ENCODE measurements at regions not wholly inside any gene's neighbourhood (a gene's known extent, or its start where the extent isn't known, plus 50 kb on each side); places are given as distances from the start of the nearest gene placed in this dataset.
A peak's percentile ranks its signal among the peaks of the same experiment; 100 is the strongest.

DNA sequence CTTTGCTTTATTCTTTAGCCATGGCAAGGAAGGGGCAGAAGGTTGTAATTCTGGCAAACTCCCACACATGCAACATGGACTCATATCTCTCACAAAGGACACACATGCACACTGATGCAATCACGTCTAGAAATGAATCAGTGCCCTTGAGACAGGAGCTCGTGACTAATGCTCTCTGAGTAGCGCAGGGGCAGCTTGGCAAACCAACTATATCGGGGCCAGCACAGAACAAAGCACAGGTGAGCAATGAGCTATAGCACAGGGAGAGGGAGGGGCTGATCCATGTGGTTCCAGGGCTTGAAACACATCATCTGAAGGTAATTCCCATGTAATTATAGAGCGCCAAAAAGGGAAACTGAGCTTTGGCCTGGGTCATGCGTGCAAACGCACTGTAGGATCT, 165.2 kb upstream of the KLF7 start:
- CTCF ChIA-PET: interaction anchor here (0.6 to 1.1 kb wide), 5 partner anchors 40 to 343 kb away, joined by 3 to 4 read pairs (median 3); no protein-coding TSS in a partner anchor
- peak overlapping the region; percentile 78 for H3K4me2 ChIP-seq (ENCODE audit: control insufficient read depth, insufficient read depth)
- RAD21 ChIA-PET (ENCODE audit: unreplicated experiment): interaction anchor here (0.6 to 3.3 kb wide), 11 partner anchors 7 to 199 kb away, joined by 3 to 56 read pairs (median 4); partner anchors contain the start of genes CREB1 and KLF7
- SMC1A ChIA-PET (ENCODE audit: uncharacterized antibody, unreplicated experiment): interaction anchor here (0.7 to 7.6 kb wide), 10 partner anchors 8 to 187 kb away, joined by 3 to 93 read pairs (median 3); partner anchors contain the start of gene KLF7
- H3K9me3 ChIP-seq (replicated peaks; ENCODE audit: control insufficient read depth, insufficient read depth, low read length): no peaks in the 10 kb centered on the region
- in situ Hi-C loops (cut with MboI) (loop anchor here (25.0 kb wide), 1 partner anchor 1619 kb away; no protein-coding TSS in a partner anchor), intact Hi-C loops (cut with micrococcal nuclease; ENCODE audit: unreplicated experiment) (loop anchor here (1.0 to 5.0 kb wide), 4 partner anchors 44 to 196 kb away; partner anchors contain the start of gene CREB1)
- 12% methylated on average over 7 of the region's 7 CpGs for WGBS (ENCODE audit: insufficient coverage, insufficient replicate concordance, low lambda C conversion rate, missing lambda C conversion rate)
- H3K4me1 ChIP-seq (ENCODE audit: control insufficient read depth, insufficient read depth, low read length): peaks cover 74% of the 10 kb centered on the region
- DNase-seq (ENCODE audit: low read depth, low spot score) (peak; percentile 97), ATAC-seq (peak; percentile 76), FAIRE-seq (peak; percentile 78)
- H2AFZ ChIP-seq (ENCODE audit: control insufficient read depth, low read depth, low read length): peak overlapping the region; percentile 59
- no peaks in the 10 kb centered on the region for H3K27me3 ChIP-seq (replicated peaks in 1 of 2; ENCODE audit: control insufficient read depth in 2 of 2, insufficient read depth in 2 of 2, low read length in 1 of 2)
- H3K79me2 ChIP-seq (ENCODE audit: control insufficient read depth, insufficient read depth, low read length): peaks cover 5% of the 10 kb centered on the region; the same call in 1 of the 2 replicates
- POLR2A ChIA-PET: interaction anchor here (0.6 to 3.7 kb wide), 7 partner anchors 20 to 166 kb away, joined by 3 to 22 read pairs (median 4); partner anchors contain the start of gene KLF7
- H3K36me3 ChIP-seq (ENCODE audit: control insufficient read depth in 2 of 2, insufficient read depth in 2 of 2, low read length in 1 of 2): no peaks in the 10 kb centered on the region
- H3K4me3 ChIP-seq: 0 out of 2 replicates have a peak overlapping the region, but pooled peaks have one; percentile 3
- H3K27ac ChIP-seq (ENCODE audit: control insufficient read depth, insufficient read depth): peak overlapping the region; percentile 98
- H3K9ac ChIP-seq (ENCODE audit: control insufficient read depth, insufficient read depth, low read length): peak overlapping the region; percentile 21
- no TSS peak for BruUV-seq (replicated peaks)
- H4K20me1 ChIP-seq (ENCODE audit: control insufficient read depth, insufficient read depth): no peaks in the 10 kb centered on the region
- TF ChIP-seq IKZF2 (IDR thresholded peaks at IDR 0.05) (peak; percentile 75 to 89), CBFB (IDR thresholded peaks at IDR 0.05; ENCODE audit: low read depth) (0 out of 2 replicates have a peak, but pooled peaks have one; percentile 24), TCF3 (IDR thresholded peaks at IDR 0.05; ENCODE audit: borderline replicate concordance, insufficient read depth, low read depth, low read length) (peak; percentile 71; the same call in 1 of the 2 replicates), NR2C2 (IDR thresholded peaks at IDR 0.05; ENCODE audit: borderline replicate concordance, control insufficient read depth, insufficient read length, low read depth) (no peak), ZBED1 (IDR thresholded peaks at IDR 0.05; ENCODE audit: borderline replicate concordance) (peak; percentile 92), MEF2A (IDR thresholded peaks at IDR 0.05; ENCODE audit: insufficient read depth, low read depth, low read length) (0 out of 2 replicates have a peak, but pooled peaks have one; percentile 75), SMAD1 (IDR thresholded peaks at IDR 0.05; ENCODE audit: low read depth, partially characterized antibody) (peak; percentile 34), SP1 (IDR thresholded peaks at IDR 0.05; ENCODE audit: low read depth, low read length) (peak; percentile 64), RAD51 (IDR thresholded peaks at IDR 0.05) (peak; percentile 64; the same call in 1 of the 2 replicates), STAT1 (conservative IDR thresholded peaks at IDR 0.05) (no peak), MXI1 (IDR thresholded peaks at IDR 0.05; ENCODE audit: low read depth, low read length) (no peak), EZH2 (IDR thresholded peaks at IDR 0.05; ENCODE audit: borderline replicate concordance, control insufficient read depth, low read depth, low read length) (no peak), BCL11A (IDR thresholded peaks at IDR 0.05; ENCODE audit: low read depth, low read length) (peak; percentile 91; the same call in 1 of the 2 replicates), IRF4 (IDR thresholded peaks at IDR 0.05; ENCODE audit: low read depth, low read length) (peak; percentile 100), SREBF2 (IDR thresholded peaks at IDR 0.05; ENCODE audit: low read length) (no peak), FOXM1 (IDR thresholded peaks at IDR 0.05; ENCODE audit: low read depth, low read length) (peak; percentile 91; the same call in 1 of the 2 replicates), NR2F1 (conservative IDR thresholded peaks at IDR 0.05) (peak; percentile 67)
- TF ChIP-seq, protein P1, sequence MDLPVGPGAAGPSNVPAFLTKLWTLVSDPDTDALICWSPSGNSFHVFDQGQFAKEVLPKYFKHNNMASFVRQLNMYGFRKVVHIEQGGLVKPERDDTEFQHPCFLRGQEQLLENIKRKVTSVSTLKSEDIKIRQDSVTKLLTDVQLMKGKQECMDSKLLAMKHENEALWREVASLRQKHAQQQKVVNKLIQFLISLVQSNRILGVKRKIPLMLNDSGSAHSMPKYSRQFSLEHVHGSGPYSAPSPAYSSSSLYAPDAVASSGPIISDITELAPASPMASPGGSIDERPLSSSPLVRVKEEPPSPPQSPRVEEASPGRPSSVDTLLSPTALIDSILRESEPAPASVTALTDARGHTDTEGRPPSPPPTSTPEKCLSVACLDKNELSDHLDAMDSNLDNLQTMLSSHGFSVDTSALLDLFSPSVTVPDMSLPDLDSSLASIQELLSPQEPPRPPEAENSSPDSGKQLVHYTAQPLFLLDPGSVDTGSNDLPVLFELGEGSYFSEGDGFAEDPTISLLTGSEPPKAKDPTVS (IDR thresholded peaks at IDR 0.05; ENCODE audit: low read depth, low read length): no peak
- TF ChIP-seq, protein P2, sequence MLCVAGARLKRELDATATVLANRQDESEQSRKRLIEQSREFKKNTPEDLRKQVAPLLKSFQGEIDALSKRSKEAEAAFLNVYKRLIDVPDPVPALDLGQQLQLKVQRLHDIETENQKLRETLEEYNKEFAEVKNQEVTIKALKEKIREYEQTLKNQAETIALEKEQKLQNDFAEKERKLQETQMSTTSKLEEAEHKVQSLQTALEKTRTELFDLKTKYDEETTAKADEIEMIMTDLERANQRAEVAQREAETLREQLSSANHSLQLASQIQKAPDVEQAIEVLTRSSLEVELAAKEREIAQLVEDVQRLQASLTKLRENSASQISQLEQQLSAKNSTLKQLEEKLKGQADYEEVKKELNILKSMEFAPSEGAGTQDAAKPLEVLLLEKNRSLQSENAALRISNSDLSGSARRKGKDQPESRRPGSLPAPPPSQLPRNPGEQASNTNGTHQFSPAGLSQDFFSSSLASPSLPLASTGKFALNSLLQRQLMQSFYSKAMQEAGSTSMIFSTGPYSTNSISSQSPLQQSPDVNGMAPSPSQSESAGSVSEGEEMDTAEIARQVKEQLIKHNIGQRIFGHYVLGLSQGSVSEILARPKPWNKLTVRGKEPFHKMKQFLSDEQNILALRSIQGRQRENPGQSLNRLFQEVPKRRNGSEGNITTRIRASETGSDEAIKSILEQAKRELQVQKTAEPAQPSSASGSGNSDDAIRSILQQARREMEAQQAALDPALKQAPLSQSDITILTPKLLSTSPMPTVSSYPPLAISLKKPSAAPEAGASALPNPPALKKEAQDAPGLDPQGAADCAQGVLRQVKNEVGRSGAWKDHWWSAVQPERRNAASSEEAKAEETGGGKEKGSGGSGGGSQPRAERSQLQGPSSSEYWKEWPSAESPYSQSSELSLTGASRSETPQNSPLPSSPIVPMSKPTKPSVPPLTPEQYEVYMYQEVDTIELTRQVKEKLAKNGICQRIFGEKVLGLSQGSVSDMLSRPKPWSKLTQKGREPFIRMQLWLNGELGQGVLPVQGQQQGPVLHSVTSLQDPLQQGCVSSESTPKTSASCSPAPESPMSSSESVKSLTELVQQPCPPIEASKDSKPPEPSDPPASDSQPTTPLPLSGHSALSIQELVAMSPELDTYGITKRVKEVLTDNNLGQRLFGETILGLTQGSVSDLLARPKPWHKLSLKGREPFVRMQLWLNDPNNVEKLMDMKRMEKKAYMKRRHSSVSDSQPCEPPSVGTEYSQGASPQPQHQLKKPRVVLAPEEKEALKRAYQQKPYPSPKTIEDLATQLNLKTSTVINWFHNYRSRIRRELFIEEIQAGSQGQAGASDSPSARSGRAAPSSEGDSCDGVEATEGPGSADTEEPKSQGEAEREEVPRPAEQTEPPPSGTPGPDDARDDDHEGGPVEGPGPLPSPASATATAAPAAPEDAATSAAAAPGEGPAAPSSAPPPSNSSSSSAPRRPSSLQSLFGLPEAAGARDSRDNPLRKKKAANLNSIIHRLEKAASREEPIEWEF (IDR thresholded peaks at IDR 0.05; ENCODE audit: insufficient replicate concordance, low read depth, low read length): peak; percentile 40

All from GM12878 (cell line).